Epithelial cell of esophagus (primary cell): ENCODE measurements at regions not wholly inside any gene's neighbourhood (a gene's known extent, or its start where the extent isn't known, plus 50 kb on each side); places are given as distances from the start of the nearest gene placed in this dataset.

Experiments used
- DNase-seq: peaks from one replicate; pipeline ENCODE4 v3.0.0; 2010; ENCODE audit warnings: low read depth
- H3K4me3 ChIP-seq: 2 replicates; pipeline ENCODE4 v1.5.1; 2011; ENCODE audit warnings: mild to moderate bottlenecking, low read length, control low read depth
- CTCF ChIP-seq: IDR thresholded peaks from 2 replicates; pipeline ENCODE4 v1.5.1; 2011; ENCODE audit warnings: low read depth, mild to moderate bottlenecking, low read length, control low read depth, inconsistent platforms; ENCODE audit not compliant: insufficient read depth; ENCODE audit errors: missing control alignments

- peak; percentile 7 for DNase-seq
- no peak overlapping the region for H3K4me3 ChIP-seq
- TF ChIP-seq CTCF, result no peak
Observed at GRCh38 chr9:25935188-25935587, 256.9 kb upstream of the TUSC1 start.

- no peak for TF ChIP-seq CTCF
- no peak overlapping the region for H3K4me3 ChIP-seq
- DNase-seq, result no peak
Observed at GRCh38 chr9:25918761-25919160, 240.5 kb upstream of the TUSC1 start.

- no peak overlapping the region for H3K4me3 ChIP-seq
- TF ChIP-seq CTCF, result no peak
- DNase-seq, result peak; percentile 16
Observed at GRCh38 chr9:25917731-25918362, 239.6 kb upstream of the TUSC1 start.

GRCh38 chr9:25913806-25914205 is 235.6 kb upstream of the TUSC1 start:
- TF ChIP-seq CTCF, result no peak
- DNase-seq, result peak; percentile 9
- no peak overlapping the region for H3K4me3 ChIP-seq

- DNase-seq, result no peak
- H3K4me3 ChIP-seq, result no peak overlapping the region
- TF ChIP-seq CTCF, result no peak
Observed at GRCh38 chr9:25904701-25905100, 226.5 kb upstream of the TUSC1 start.

GRCh38 chr9:25891527-25891926 is 213.3 kb upstream of the TUSC1 start:
- DNase-seq, result no peak
- H3K4me3 ChIP-seq, result no peak overlapping the region
- no peak for TF ChIP-seq CTCF

GRCh38 chr9:25889661-25890060 is 211.4 kb upstream of the TUSC1 start:
- DNase-seq, result no peak
- H3K4me3 ChIP-seq, result no peak overlapping the region
- no peak for TF ChIP-seq CTCF
